GM10266 (cell line): ENCODE measurements at regions not wholly inside any gene's neighbourhood (a gene's known extent, or its start where the extent isn't known, plus 50 kb on each side); places are given as distances from the start of the nearest gene placed in this dataset.

Experiments
- DNase-seq: peaks from one replicate; pipeline ENCODE4 v3.0.0; 2012; ENCODE audit errors: extremely low spot score
- CTCF ChIP-seq: IDR thresholded peaks from 2 replicates; pipeline ENCODE4 v1.5.1; 2012; ENCODE audit warnings: mild to moderate bottlenecking, low read depth; ENCODE audit not compliant: control insufficient read depth, insufficient read depth; ENCODE audit errors: missing control alignments

DNA sequence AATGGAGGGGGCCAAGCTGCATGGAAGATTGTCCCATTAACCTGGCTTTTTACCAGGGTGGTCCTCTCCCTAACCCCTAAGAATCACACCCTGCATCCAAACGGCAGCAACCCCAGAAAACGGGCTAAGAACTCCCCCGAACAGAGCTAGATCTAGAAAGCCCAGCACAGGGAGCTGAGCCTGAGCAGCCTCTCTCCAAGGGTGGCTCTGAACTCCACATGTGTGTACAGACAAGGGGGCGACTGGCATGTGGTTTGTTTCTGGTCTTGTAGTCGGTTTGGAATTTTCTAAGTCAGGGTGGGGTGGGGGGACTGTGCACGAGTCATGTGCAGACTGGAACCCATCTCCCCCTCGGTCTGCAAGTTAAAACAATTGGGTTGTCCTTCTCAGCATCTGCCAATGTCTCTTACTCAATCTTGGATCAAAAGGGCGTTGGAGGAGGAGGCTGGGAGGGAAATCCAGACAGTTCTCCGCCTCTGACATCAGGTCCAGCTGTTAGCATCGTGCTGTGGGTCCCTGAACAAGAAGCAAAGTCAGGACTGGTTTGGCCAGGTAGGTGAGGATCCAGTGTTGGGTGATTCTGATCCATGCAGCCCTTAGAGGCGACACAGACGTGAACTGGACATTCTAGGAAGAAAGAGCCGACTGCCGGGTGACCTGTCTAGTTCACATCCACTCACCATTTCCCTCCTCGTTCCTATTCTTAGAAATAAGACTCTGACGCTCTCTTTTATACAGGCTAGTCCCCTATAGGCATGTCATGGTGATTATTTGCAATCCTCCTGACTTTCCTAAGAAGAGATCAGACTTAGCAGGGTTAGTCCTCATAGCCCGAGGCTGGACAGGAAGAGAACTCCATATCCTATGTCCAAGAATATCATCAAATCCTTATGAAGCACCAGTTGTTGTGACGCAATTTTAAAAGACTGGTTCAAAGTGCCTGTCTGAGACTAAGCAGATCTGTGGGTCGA lies 381.8 kb downstream of the SOX9 start:
- no peak for TF ChIP-seq CTCF
- DNase-seq = no peak

DNA sequence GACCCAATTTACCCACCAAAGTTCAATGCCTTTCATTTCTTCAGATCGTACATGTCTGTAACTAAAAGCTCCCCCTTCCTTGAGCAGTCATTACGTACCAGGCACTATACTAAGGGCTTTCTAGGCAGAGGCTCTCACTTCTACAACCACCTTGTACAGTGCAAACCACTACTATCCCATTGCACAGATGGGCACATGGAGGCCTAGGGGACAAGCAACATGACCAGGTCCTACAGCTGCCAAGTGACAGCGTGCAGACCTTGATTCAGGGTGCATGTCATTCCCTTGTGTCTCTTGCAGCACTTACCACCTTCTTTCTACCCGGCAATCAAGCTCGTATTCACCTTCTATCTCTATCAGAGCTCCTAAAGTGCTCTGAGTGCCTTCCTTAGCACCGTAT lies 382.7 kb downstream of the SOX9 start:
- TF ChIP-seq CTCF = no peak

DNA sequence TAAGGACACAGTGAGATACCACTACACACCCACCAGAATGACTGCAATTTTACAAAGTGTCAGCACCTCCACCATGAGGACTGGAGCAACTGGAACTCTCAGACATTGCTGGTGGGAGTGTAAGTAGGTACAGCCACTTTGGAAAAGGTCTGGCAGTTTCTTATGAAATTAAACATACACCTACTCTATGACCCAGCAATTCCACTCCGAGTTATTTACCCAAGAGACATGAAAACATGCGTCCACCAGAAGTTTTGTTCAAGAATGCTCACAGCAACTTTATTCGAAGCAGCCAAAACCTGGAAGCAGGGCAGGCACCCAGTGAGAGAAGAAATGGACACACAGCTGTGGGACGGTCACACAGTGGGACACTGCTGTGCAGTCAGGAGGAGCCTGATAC lies 384.0 kb downstream of the SOX9 start:
- no peak for DNase-seq
- no peak for TF ChIP-seq CTCF

More for the DNA sequence above, 382.7 kb downstream of the SOX9 start:
- DNase-seq = no peak

- TF ChIP-seq CTCF = no peak
Observed at GRCh38 chr17:72506773-72507172, 386.0 kb downstream of the SOX9 start.

GRCh38 chr17:72507370-72507769 lies 386.6 kb downstream of the SOX9 start:
- TF ChIP-seq CTCF = no peak
- DNase-seq = no peak

More at GRCh38 chr17:72506773-72507172, 386.0 kb downstream of the SOX9 start:
- no peak for DNase-seq

GRCh38 chr17:72510351-72511016 lies 389.7 kb downstream of the SOX9 start:
- DNase-seq = no peak
- no peak for TF ChIP-seq CTCF

- no peak for TF ChIP-seq CTCF
- no peak for DNase-seq
Observed at GRCh38 chr17:72511242-72511641, 390.4 kb downstream of the SOX9 start.
